ENCODE measurements at regions not wholly inside any gene's neighbourhood (a gene's known extent, or its start where the extent isn't known, plus 50 kb on each side); places are given as distances from the start of the nearest gene placed in this dataset.

- ATAC-seq (no peak), DNase-seq (no peak)
- Histone ChIP-seq H3K27ac (no peak overlapping the region), H3K4me3 (no peak overlapping the region), H3K9me3 (no peaks in the 10 kb centered on the region), H3K4me1 (no peaks in the 10 kb centered on the region), H3K36me3 (no peaks in the 10 kb centered on the region), H3K27me3 (no peaks in the 10 kb centered on the region)
- TF ChIP-seq POLR2A (IDR thresholded peaks at IDR 0.05) = no peak
- TF ChIP-seq, protein P1, sequence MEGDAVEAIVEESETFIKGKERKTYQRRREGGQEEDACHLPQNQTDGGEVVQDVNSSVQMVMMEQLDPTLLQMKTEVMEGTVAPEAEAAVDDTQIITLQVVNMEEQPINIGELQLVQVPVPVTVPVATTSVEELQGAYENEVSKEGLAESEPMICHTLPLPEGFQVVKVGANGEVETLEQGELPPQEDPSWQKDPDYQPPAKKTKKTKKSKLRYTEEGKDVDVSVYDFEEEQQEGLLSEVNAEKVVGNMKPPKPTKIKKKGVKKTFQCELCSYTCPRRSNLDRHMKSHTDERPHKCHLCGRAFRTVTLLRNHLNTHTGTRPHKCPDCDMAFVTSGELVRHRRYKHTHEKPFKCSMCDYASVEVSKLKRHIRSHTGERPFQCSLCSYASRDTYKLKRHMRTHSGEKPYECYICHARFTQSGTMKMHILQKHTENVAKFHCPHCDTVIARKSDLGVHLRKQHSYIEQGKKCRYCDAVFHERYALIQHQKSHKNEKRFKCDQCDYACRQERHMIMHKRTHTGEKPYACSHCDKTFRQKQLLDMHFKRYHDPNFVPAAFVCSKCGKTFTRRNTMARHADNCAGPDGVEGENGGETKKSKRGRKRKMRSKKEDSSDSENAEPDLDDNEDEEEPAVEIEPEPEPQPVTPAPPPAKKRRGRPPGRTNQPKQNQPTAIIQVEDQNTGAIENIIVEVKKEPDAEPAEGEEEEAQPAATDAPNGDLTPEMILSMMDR (IDR thresholded peaks at IDR 0.05 in 4 of 5, conservative IDR thresholded peaks at IDR 0.05 in 1 of 5) = no peak
- in situ Hi-C loops (cut with MboI; ENCODE audit: low sequenced_read_pairs in 4 of 4) = no loop called here
- intact Hi-C loops (cut with DNase I; ENCODE audit: low total_unique reads) = no loop called here
Observed at GRCh38 chr2:19274439-19274838, 84.0 kb downstream of the OSR1 start.

DNA sequence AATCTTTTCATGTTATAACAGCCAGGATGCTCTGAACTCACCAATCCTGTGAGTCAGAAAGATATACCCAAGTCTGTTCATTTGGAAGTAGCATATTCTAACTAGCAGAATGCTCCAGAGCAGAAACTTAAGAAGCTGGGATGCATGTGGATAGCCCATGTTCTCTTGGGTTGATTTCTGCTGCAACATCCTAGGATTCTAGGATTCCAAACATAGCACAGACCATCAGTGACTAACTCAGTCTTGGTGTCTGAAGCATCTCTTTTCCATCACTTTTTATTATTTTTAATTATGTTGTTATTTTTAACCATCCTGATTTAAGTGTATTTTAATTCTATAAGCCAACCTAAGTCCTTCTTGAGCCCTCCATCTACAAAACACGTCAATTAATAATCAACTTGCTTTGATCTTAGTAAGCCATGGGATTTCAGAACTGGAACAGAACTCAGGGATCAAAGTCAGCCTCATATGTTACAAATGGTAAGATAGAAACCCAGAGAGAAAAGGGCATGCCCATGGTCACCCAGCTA lies 85.4 kb downstream of the OSR1 start:
- Histone ChIP-seq H3K36me3 (no peaks in the 10 kb centered on the region), H3K9me3 (no peaks in the 10 kb centered on the region), H3K27ac (no peak overlapping the region), H3K4me1 (no peaks in the 10 kb centered on the region), H3K27me3 (no peaks in the 10 kb centered on the region), H3K4me3 (no peak overlapping the region)
- ATAC-seq = no peak
- intact Hi-C loops (cut with DNase I; ENCODE audit: low total_unique reads) = no loop called here
- DNase-seq = no peak
- TF ChIP-seq POLR2A (IDR thresholded peaks at IDR 0.05) = no peak
- TF ChIP-seq, protein P1 (IDR thresholded peaks at IDR 0.05 in 4 of 5, conservative IDR thresholded peaks at IDR 0.05 in 1 of 5) = no peak
- in situ Hi-C loops (cut with MboI; ENCODE audit: low sequenced_read_pairs in 4 of 4) = no loop called here

GRCh38 chr2:19272039-19272438 lies 86.4 kb downstream of the OSR1 start:
- in situ Hi-C loops (cut with MboI; ENCODE audit: low sequenced_read_pairs in 4 of 4) = no loop called here
- no peaks in the 10 kb centered on the region for H3K27me3 ChIP-seq
- no peak overlapping the region for H3K27ac ChIP-seq
- TF ChIP-seq POLR2A (IDR thresholded peaks at IDR 0.05) = no peak
- TF ChIP-seq, protein P1 (IDR thresholded peaks at IDR 0.05 in 4 of 5, conservative IDR thresholded peaks at IDR 0.05 in 1 of 5) = no peak
- no peaks in the 10 kb centered on the region for H3K36me3 ChIP-seq
- no peaks in the 10 kb centered on the region for H3K9me3 ChIP-seq
- H3K4me1 ChIP-seq = no peaks in the 10 kb centered on the region
- no peak overlapping the region for H3K4me3 ChIP-seq
- no peak for ATAC-seq
- no peak for DNase-seq
- intact Hi-C loops (cut with DNase I; ENCODE audit: low total_unique reads) = no loop called here

DNA sequence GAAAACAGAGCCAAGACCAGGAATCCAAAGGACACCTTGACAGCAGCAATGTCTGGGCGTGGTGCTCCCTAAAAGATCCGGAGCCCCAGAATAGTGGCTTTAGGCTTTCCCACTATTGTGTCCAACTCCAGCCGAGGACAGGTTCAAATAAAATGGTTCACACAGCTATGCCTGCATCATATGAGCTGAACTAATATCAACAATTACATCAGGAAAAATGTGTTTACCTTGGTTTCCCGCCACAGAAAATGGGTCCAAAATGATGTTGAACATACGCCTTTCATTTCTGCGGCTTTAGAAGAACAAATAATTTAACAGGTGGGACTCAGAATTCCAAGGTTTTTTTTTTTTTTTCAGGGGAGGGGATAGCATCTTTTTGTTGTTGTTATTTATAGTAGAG lies 93.6 kb downstream of the OSR1 start:
- ATAC-seq (no peak), DNase-seq (no peak)
- TF ChIP-seq, protein P1 (IDR thresholded peaks at IDR 0.05 in 4 of 5, conservative IDR thresholded peaks at IDR 0.05 in 1 of 5) = no peak
- no peak for TF ChIP-seq POLR2A (IDR thresholded peaks at IDR 0.05)
- H3K4me1 ChIP-seq = no peaks in the 10 kb centered on the region
- no peak overlapping the region for H3K27ac ChIP-seq
- H3K4me3 ChIP-seq = no peak overlapping the region
- in situ Hi-C loops (cut with MboI; ENCODE audit: low sequenced_read_pairs in 4 of 4) = no loop called here
- no peaks in the 10 kb centered on the region for H3K36me3 ChIP-seq
- H3K9me3 ChIP-seq = no peaks in the 10 kb centered on the region
- H3K27me3 ChIP-seq = no peaks in the 10 kb centered on the region
- intact Hi-C loops (cut with DNase I; ENCODE audit: low total_unique reads) = no loop called here

DNA sequence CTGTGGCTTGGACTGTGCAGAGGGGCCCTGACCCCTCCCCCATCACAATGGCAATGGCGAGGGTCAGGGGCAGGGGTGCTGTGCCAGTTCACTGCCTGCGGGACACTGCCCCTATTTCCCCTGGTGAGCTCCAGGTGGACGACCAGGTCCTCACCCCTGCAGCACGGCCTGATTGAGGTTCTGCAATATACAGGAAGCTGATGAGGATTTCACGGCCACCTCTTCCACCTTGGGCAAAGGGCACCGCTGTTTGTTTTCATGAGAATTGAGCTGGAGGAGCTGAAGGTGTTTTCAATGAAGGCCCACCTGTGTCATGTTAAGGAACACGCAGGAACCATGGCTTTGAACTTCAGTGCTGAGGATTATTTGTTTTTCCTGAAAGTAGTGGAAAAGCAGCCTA lies 96.3 kb downstream of the OSR1 start:
- Histone ChIP-seq H3K9me3 (no peaks in the 10 kb centered on the region), H3K4me3 (no peak overlapping the region), H3K36me3 (no peaks in the 10 kb centered on the region), H3K27me3 (no peaks in the 10 kb centered on the region), H3K27ac (no peak overlapping the region), H3K4me1 (no peaks in the 10 kb centered on the region)
- ATAC-seq = no peak
- intact Hi-C loops (cut with DNase I; ENCODE audit: low total_unique reads) = no loop called here
- TF ChIP-seq, protein P1 (IDR thresholded peaks at IDR 0.05 in 4 of 5, conservative IDR thresholded peaks at IDR 0.05 in 1 of 5) = no peak
- no peak for TF ChIP-seq POLR2A (IDR thresholded peaks at IDR 0.05)
- in situ Hi-C loops (cut with MboI; ENCODE audit: low sequenced_read_pairs in 4 of 4) = no loop called here
- no peak for DNase-seq
